Adrenal gland (tissue), 5 donors: ENCODE measurements at regions not wholly inside any gene's neighbourhood (a gene's known extent, or its start where the extent isn't known, plus 50 kb on each side); places are given as distances from the start of the nearest gene placed in this dataset.

Source experiments
- CTCF ChIP-seq, 6 experiments: fragments of 450-650 bp in 4 of 6; fragments of 200-600 bp in 2 of 6; sonication (generic) in 1 of 6; IDR thresholded peaks; 1 replicate in 5 of 6; 2 replicates in 1 of 6; pipeline versions ENCODE4 v1.5.1 to v1.8.0; 2016 to 2021; ENCODE audit warnings: antibody characterized with exemption in 6 of 6, mild to moderate bottlenecking in 2 of 6, moderate library complexity in 1 of 6
- POLR2A ChIP-seq, 2 donors: fragments of 450-650 bp; IDR thresholded peaks; one replicate each; pipeline ENCODE4 v1.6.1; 2017; ENCODE audit warnings: antibody characterized with exemption in 2 of 2, mild to moderate bottlenecking in 2 of 2, moderate library complexity in 1 of 2
- donor health status: DM: no; HTN: no; CAD: no.

- TF ChIP-seq CTCF (IDR thresholded peaks at IDR 0.05): no peak
- TF ChIP-seq POLR2A (IDR thresholded peaks at IDR 0.05): no peak
Measured at GRCh38 chr14:26702721-26703230, 104.9 kb upstream of the NOVA1 start.
